H1 (cell line): ENCODE measurements at regions not wholly inside any gene's neighbourhood (a gene's known extent, or its start where the extent isn't known, plus 50 kb on each side); places are given as distances from the start of the nearest gene placed in this dataset.

Source experiments
- BRCA1 ChIP-seq: IDR thresholded peaks from 2 replicates; pipeline ENCODE4 v1.6.1; 2012; ENCODE audit warnings: low read depth, low read length, improper control_type of control experiment
- CHD7 ChIP-seq: fragments of 300-600 bp; sonication (generic); IDR thresholded peaks from 2 replicates; pipeline ENCODE4 v1.7.1; 2012; ENCODE audit warnings: low read length, moderate library complexity, mild to moderate bottlenecking, inconsistent platforms; ENCODE audit not compliant: insufficient replicate concordance
- E2F6 ChIP-seq: IDR thresholded peaks from 2 replicates; pipeline ENCODE4 v1.6.1; 2012; ENCODE audit warnings: inconsistent platforms
- GTF2F1 ChIP-seq: IDR thresholded peaks from 2 replicates; pipeline ENCODE4 v1.6.1; 2012; ENCODE audit warnings: low read depth, low read length, improper control_type of control experiment, borderline replicate concordance
- JUN ChIP-seq: IDR thresholded peaks from 2 replicates; pipeline ENCODE4 v1.6.1; 2011; ENCODE audit warnings: low read depth, mild to moderate bottlenecking, improper control_type of control experiment, low read length
- KDM1A ChIP-seq: fragments of 200-600, 300-600 bp; sonication (generic); IDR thresholded peaks from 2 replicates; pipeline ENCODE4 v1.7.1; 2016; ENCODE audit warnings: mild to moderate bottlenecking, low read length, borderline replicate concordance
- MAFK ChIP-seq: IDR thresholded peaks from 2 replicates; pipeline ENCODE4 v1.6.1; 2012; ENCODE audit warnings: low read depth, mild to moderate bottlenecking, improper control_type of control experiment, low read length
- RFX5 ChIP-seq: IDR thresholded peaks from 2 replicates; pipeline ENCODE4 v1.6.1; 2011; ENCODE audit warnings: low read depth, low read length, improper control_type of control experiment, borderline replicate concordance

- TF ChIP-seq CHD7 (no peak), MAFK (no peak), BRCA1 (no peak), JUN (no peak), E2F6 (no peak), RFX5 (no peak), KDM1A (no peak), GTF2F1 (no peak)
- TF ChIP-seq, all 59 proteins: peak for 0
Observed at GRCh38 chr10:3523309-3524050, 261.5 kb downstream of the KLF6 start (continued).
